Stimulated activated CD4-positive, alpha-beta T cell treated with anti-CD3 and anti-CD28 coated beads, Interleukin-4, amount 100 ng/mL, for 48 hours (primary cell): ENCODE measurements at regions not wholly inside any gene's neighbourhood (a gene's known extent, or its start where the extent isn't known, plus 50 kb on each side); places are given as distances from the start of the nearest gene placed in this dataset.
"Not testable (repeated sequence)": the region's sequence is repeated elsewhere in the genome, so short reads cannot be mapped to it uniquely, and the experiment has no call there.

Source experiments
- DNase-seq, 2 donors: peaks; one replicate each; pipeline ENCODE4 v3.0.0-alpha.2; 2020; ENCODE audit warnings: low read depth in 2 of 2

- no peak for DNase-seq
Observed at GRCh38 chr9:88280816-88281382, 107.3 kb upstream of the SPIN1 start.

GRCh38 chr9:88278036-88278435 is 110.2 kb upstream of the SPIN1 start:
- DNase-seq: no peak

GRCh38 chr9:88274078-88274477 is 114.2 kb upstream of the SPIN1 start:
- no peak for DNase-seq

GRCh38 chr9:88272986-88273385 is 115.3 kb upstream of the SPIN1 start:
- DNase-seq: no peak

- DNase-seq: no peak
Observed at GRCh38 chr9:88270413-88270812, 117.8 kb upstream of the SPIN1 start.

- no peak for DNase-seq
Observed at GRCh38 chr9:88268886-88269285, 119.4 kb upstream of the SPIN1 start.

- DNase-seq: no peak
Observed at GRCh38 chr9:88267283-88267682, 121.0 kb upstream of the SPIN1 start.

- no peak for DNase-seq
Observed at GRCh38 chr9:88266416-88266815, 121.8 kb upstream of the SPIN1 start.

- no peak for DNase-seq
Observed at GRCh38 chr9:88259001-88259400, 120.7 kb upstream of the SPATA31C2 start.

GRCh38 chr9:88258601-88259000 is 120.3 kb upstream of the SPATA31C2 start:
- no peak for DNase-seq

- DNase-seq: no peak
Observed at GRCh38 chr9:88258024-88258423, 119.7 kb upstream of the SPATA31C2 start.

- no peak for DNase-seq
Observed at GRCh38 chr9:88256216-88256615, 117.9 kb upstream of the SPATA31C2 start.

- not testable (repeated sequence) for DNase-seq
Observed at GRCh38 chr9:88255806-88256205, 117.5 kb upstream of the SPATA31C2 start.

GRCh38 chr9:88251903-88252302 is 113.6 kb upstream of the SPATA31C2 start:
- DNase-seq: no peak

GRCh38 chr9:88243736-88244135 is 105.5 kb upstream of the SPATA31C2 start:
- no peak for DNase-seq

GRCh38 chr9:88242879-88243278 is 104.6 kb upstream of the SPATA31C2 start:
- no peak for DNase-seq

GRCh38 chr9:88237991-88238571 is 99.8 kb upstream of the SPATA31C2 start:
- DNase-seq: no peak

GRCh38 chr9:88237479-88237961 is 99.2 kb upstream of the SPATA31C2 start:
- no peak for DNase-seq

GRCh38 chr9:88236511-88237478 is 98.5 kb upstream of the SPATA31C2 start:
- DNase-seq: no peak

- DNase-seq: no peak
Observed at GRCh38 chr9:88235615-88236014, 97.3 kb upstream of the SPATA31C2 start.

GRCh38 chr9:88234114-88234513 is 95.8 kb upstream of the SPATA31C2 start:
- DNase-seq: no peak

- no peak for DNase-seq
Observed at GRCh38 chr9:88233091-88233490, 94.8 kb upstream of the SPATA31C2 start.

- no peak for DNase-seq
Observed at GRCh38 chr9:88230612-88231011, 92.3 kb upstream of the SPATA31C2 start.
